GM12873 (cell line): ENCODE measurements at regions not wholly inside any gene's neighbourhood (a gene's known extent, or its start where the extent isn't known, plus 50 kb on each side); places are given as distances from the start of the nearest gene placed in this dataset.

ENCODE experiments used
- CTCF ChIP-seq: IDR thresholded peaks from 2 replicates; pipeline ENCODE4 v1.5.1; 2012; ENCODE audit warnings: low read depth, mild to moderate bottlenecking, moderate library complexity, low read length, control low read depth; ENCODE audit not compliant: insufficient read depth; ENCODE audit errors: missing control alignments

GRCh38 chr1:244273845-244274619, 177.7 kb downstream of the ADSS2 start:
- TF ChIP-seq CTCF = no peak

- no peak for TF ChIP-seq CTCF
These were observed 175.1 kb downstream of the ADSS2 start for GRCh38 chr1:244276646-244277045.

DNA sequence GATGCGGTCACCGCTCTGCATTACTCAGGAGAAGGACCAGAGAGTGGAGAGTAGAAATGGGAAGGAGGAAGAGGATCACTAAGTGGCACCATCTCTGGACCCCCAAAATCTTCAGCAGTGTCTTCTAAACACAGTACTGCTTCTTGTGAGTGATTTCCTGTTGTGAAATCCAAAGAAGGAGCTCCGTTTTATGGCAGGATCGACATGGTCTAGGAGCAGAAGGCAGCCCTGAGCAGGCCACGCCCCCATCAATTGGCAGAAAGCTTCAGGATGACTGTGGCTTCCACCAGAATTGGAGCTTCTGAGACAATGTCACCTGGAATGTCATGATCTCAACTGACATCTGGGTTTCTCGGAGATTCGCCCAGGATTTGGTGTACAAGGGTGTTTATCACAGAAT, 171.5 kb downstream of the ADSS2 start:
- no peak for TF ChIP-seq CTCF

- no peak for TF ChIP-seq CTCF
These were observed 170.8 kb downstream of the ADSS2 start for GRCh38 chr1:244280859-244281258.

DNA sequence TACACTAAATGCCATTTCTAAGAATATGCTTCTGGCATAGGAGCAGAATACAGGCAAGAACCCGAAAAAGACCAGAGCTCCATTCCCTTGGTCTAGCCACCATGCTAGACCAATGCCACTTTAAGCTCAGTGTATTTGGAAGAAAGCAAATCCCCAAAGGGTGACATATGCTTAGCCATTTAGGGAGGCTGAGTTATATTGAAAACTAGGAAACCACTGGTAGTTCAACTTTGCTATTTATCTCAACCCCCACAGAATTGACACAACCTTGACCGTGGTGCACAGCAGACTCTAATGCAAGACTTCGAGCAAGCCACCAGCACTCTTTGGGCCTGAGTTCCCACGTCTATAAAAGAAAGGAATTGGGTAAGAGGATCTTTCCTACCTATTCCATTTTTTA, 167.9 kb downstream of the ADSS2 start:
- no peak for TF ChIP-seq CTCF

GRCh38 chr1:244284641-244285156, 167.0 kb downstream of the ADSS2 start:
- TF ChIP-seq CTCF = no peak

- TF ChIP-seq CTCF = no peak
These were observed 165.4 kb downstream of the ADSS2 start for GRCh38 chr1:244286341-244286740.
